H9 (cell line): ENCODE measurements at regions not wholly inside any gene's neighbourhood (a gene's known extent, or its start where the extent isn't known, plus 50 kb on each side); places are given as distances from the start of the nearest gene placed in this dataset.

Source experiments
- DNase-seq: peaks from one replicate; pipeline ENCODE4 v3.0.0-alpha.2; 2017
- H2AFZ ChIP-seq: one replicate; pipeline ENCODE4 v1.6.1; 2013; ENCODE audit warnings: mild to moderate bottlenecking, low read length, control low read depth, moderate library complexity
- H2AK5ac ChIP-seq: 2 replicates; pipeline ENCODE4 v1.6.1; 2013; ENCODE audit warnings: low read length, control low read depth, mixed read lengths; ENCODE audit not compliant: insufficient read length
- H2BK120ac ChIP-seq: one replicate; pipeline ENCODE4 v1.6.1; 2013; ENCODE audit warnings: low read depth, mild to moderate bottlenecking, low read length, control low read depth, inconsistent platforms; ENCODE audit not compliant: poor library complexity, severe bottlenecking
- H2BK12ac ChIP-seq: 2 replicates; pipeline ENCODE4 v1.6.1; 2013; ENCODE audit warnings: low read length, control low read depth, mixed read lengths, low read depth; ENCODE audit not compliant: insufficient read length
- H2BK15ac ChIP-seq: 2 replicates; pipeline ENCODE4 v1.6.1; 2013; ENCODE audit warnings: low read depth, low read length, control low read depth
- H2BK20ac ChIP-seq: one replicate; pipeline ENCODE4 v1.6.1; 2013; ENCODE audit warnings: low read depth, mild to moderate bottlenecking, low read length, control low read depth, inconsistent platforms; ENCODE audit not compliant: poor library complexity, severe bottlenecking
- H2BK5ac ChIP-seq: 2 replicates; pipeline ENCODE4 v1.6.1; 2013; ENCODE audit warnings: low read length, control low read depth, mixed read lengths; ENCODE audit not compliant: insufficient read length
- H3K14ac ChIP-seq: 2 replicates; pipeline ENCODE4 v1.6.1; 2013; ENCODE audit warnings: low read length, control low read depth; ENCODE audit not compliant: insufficient read depth
- H3K18ac ChIP-seq: 2 replicates; pipeline ENCODE4 v1.6.1; 2013; ENCODE audit warnings: low read depth, mild to moderate bottlenecking, mixed read lengths, low read length, control low read depth; ENCODE audit not compliant: insufficient read length
- H3K23ac ChIP-seq: 2 replicates; pipeline ENCODE4 v1.6.1; 2013; ENCODE audit warnings: low read length, control low read depth, mixed read lengths, low read depth; ENCODE audit not compliant: insufficient read length
- H3K23me2 ChIP-seq: 2 replicates; pipeline ENCODE4 v1.6.1; 2013; ENCODE audit warnings: low read depth, mild to moderate bottlenecking, mixed read lengths, low read length, control low read depth; ENCODE audit not compliant: insufficient read length, poor library complexity, severe bottlenecking
- H3K27ac ChIP-seq: 2 replicates; pipeline ENCODE4 v1.5.1; 2013; ENCODE audit warnings: low read length, control low read depth, mixed read lengths, low read depth; ENCODE audit not compliant: insufficient read length
- H3K27me3 ChIP-seq: 2 replicates; pipeline ENCODE4 v1.6.1; 2013; ENCODE audit warnings: low read length, control low read depth, inconsistent platforms; ENCODE audit not compliant: insufficient read depth
- H3K4ac ChIP-seq: 2 replicates; pipeline ENCODE4 v1.6.1; 2013; ENCODE audit warnings: low read depth, mild to moderate bottlenecking, control low read depth, inconsistent platforms, low read length, moderate library complexity
- H3K4me1 ChIP-seq: 2 replicates; pipeline ENCODE4 v1.6.1; 2013; ENCODE audit warnings: low read length, control low read depth, inconsistent platforms; ENCODE audit not compliant: insufficient read depth
- H3K4me2 ChIP-seq: 2 replicates; pipeline ENCODE4 v1.6.1; 2013; ENCODE audit warnings: low read length, control low read depth, mixed read lengths; ENCODE audit not compliant: insufficient read length, insufficient read depth
- H3K56ac ChIP-seq: 2 replicates; pipeline ENCODE4 v1.6.1; 2013; ENCODE audit warnings: low read depth, mild to moderate bottlenecking, mixed read lengths, low read length, control low read depth; ENCODE audit not compliant: insufficient read length
- H3K79me1 ChIP-seq: 2 replicates; pipeline ENCODE4 v1.6.1; 2013; ENCODE audit warnings: low read depth, mild to moderate bottlenecking, moderate library complexity, low read length, control low read depth, inconsistent platforms; ENCODE audit not compliant: insufficient read depth, poor library complexity, severe bottlenecking
- H3K79me2 ChIP-seq: 2 replicates; pipeline ENCODE4 v1.6.1; 2013; ENCODE audit warnings: low read length, control low read depth, inconsistent platforms; ENCODE audit not compliant: insufficient read depth
- H3K9ac ChIP-seq: 2 replicates; pipeline ENCODE4 v1.6.1; 2013; ENCODE audit warnings: low read length, control low read depth, mixed read lengths; ENCODE audit not compliant: insufficient read length; ENCODE audit errors: extremely low read depth
- H3K9me3 ChIP-seq: one replicate; pipeline ENCODE4 v1.6.1; 2013; ENCODE audit warnings: low read depth, low read length, inconsistent platforms; ENCODE audit not compliant: control insufficient read depth
- H3T11ph ChIP-seq: one replicate; pipeline ENCODE4 v1.6.1; 2013; ENCODE audit warnings: mild to moderate bottlenecking, low read length, control low read depth, inconsistent platforms
- H4K20me1 ChIP-seq: one replicate; pipeline ENCODE4 v1.6.1; 2013; ENCODE audit not compliant: control insufficient read depth, insufficient read length, insufficient read depth
- H4K5ac ChIP-seq: 2 replicates; pipeline ENCODE4 v1.6.1; 2013; ENCODE audit warnings: low read depth, mild to moderate bottlenecking, mixed read lengths, low read length, control low read depth; ENCODE audit not compliant: insufficient read length
- H4K8ac ChIP-seq: replicated peaks from 2 replicates; pipeline ENCODE4 v1.6.1; 2013; ENCODE audit warnings: low read length, control low read depth, mixed read lengths, low read depth; ENCODE audit not compliant: insufficient read length
- H4K91ac ChIP-seq: 2 replicates; pipeline ENCODE4 v1.6.1; 2013; ENCODE audit warnings: low read depth, mild to moderate bottlenecking, moderate library complexity, mixed read lengths, low read length, control low read depth; ENCODE audit not compliant: insufficient read length
- H3K27ac Mint-ChIP-seq, 3 experiments: 2 replicates in 2 of 3; 3 replicates in 1 of 3; pipeline ENCODE4 v1.8.0; 2020 to 2021; ENCODE audit warnings: mixed read lengths in 3 of 3, mild to moderate bottlenecking in 1 of 3, moderate library complexity in 1 of 3
- H3K27me3 Mint-ChIP-seq: 2 replicates; pipeline ENCODE4 v1.8.0; 2021; ENCODE audit warnings: low read depth, mild to moderate bottlenecking, moderate library complexity, mixed read lengths
- H3K36me3 Mint-ChIP-seq, 3 experiments: 2 replicates in 2 of 3; 3 replicates in 1 of 3; pipeline ENCODE4 v1.8.0; 2020 to 2021; ENCODE audit warnings: low read depth in 3 of 3, mixed read lengths in 3 of 3; ENCODE audit not compliant: insufficient read depth in 1 of 3
- H3K4me1 Mint-ChIP-seq, 2 experiments: 2 replicates each; pipeline ENCODE4 v1.8.0; 2020; ENCODE audit warnings: mixed read lengths in 2 of 2
- H3K4me3 Mint-ChIP-seq, 2 experiments: 2 replicates in 1 of 2; 3 replicates in 1 of 2; pipeline ENCODE4 v1.8.0; 2020 to 2021; ENCODE audit warnings: mild to moderate bottlenecking in 2 of 2, mixed read lengths in 2 of 2, moderate library complexity in 1 of 2
- H3K9me3 Mint-ChIP-seq, 2 experiments: 2 replicates in 1 of 2; 3 replicates in 1 of 2; pipeline ENCODE4 v1.8.0; 2020; ENCODE audit warnings: mild to moderate bottlenecking in 2 of 2, mixed read lengths in 2 of 2, moderate library complexity in 1 of 2
- CTCF ChIP-seq: fragments of 200-600 bp; sonication (generic); conservative IDR thresholded peaks from 3 replicates; pipeline ENCODE4 v1.8.0; 2021; ENCODE audit warnings: antibody characterized with exemption, mild to moderate bottlenecking
- WGBS: extraction: QIAGEN DNeasy Blood & Tissue Kit; methylation state at CpG from one replicate; pipeline ENCODE4 v1.1.7; 2013; ENCODE audit warnings: missing lambda C conversion rate, low lambda C conversion rate, mixed read lengths; ENCODE audit not compliant: insufficient read length; ENCODE audit errors: extremely low coverage; 5-methylcytosine and 5-hydroxymethylcytosine counted together

GRCh38 chrX:23202326-23202725 is 132.3 kb upstream of the PTCHD1 start:
- no peaks in the 10 kb centered on the region for H3K79me1 ChIP-seq
- no peak overlapping the region for H3K23ac ChIP-seq
- H3K4me1 Mint-ChIP-seq, result peaks cover 14 to 16% of the 10 kb centered on the region in 2 experiments
- H3K18ac ChIP-seq, result no peak overlapping the region
- H3K23me2 ChIP-seq, result no peaks in the 10 kb centered on the region
- H3K4ac ChIP-seq, result no peak overlapping the region
- no peak overlapping the region for H4K5ac ChIP-seq
- H4K8ac ChIP-seq, result no peak overlapping the region
- H3K14ac ChIP-seq, result no peak overlapping the region
- no peak for TF ChIP-seq CTCF
- H3K27me3 Mint-ChIP-seq, result no peaks in the 10 kb centered on the region
- peaks cover 0 to 4% (median 0%) of the 10 kb centered on the region in 3 experiments; a peak in 2 of 7 replicates for H3K36me3 Mint-ChIP-seq
- H2BK120ac ChIP-seq, result no peak overlapping the region
- no peaks in the 10 kb centered on the region for H4K20me1 ChIP-seq
- H3K27me3 ChIP-seq, result no peaks in the 10 kb centered on the region
- no peak overlapping the region for H3T11ph ChIP-seq
- H3K79me2 ChIP-seq, result no peaks in the 10 kb centered on the region
- H4K91ac ChIP-seq, result no peak overlapping the region
- H3K27ac Mint-ChIP-seq, result peak overlapping the region in 1 of 3 experiments; percentile 63; a peak in 1 of 7 replicates
- no peak overlapping the region for H2BK20ac ChIP-seq
- no peak overlapping the region for H3K9ac ChIP-seq
- no peak overlapping the region for H2BK12ac ChIP-seq
- H3K4me3 Mint-ChIP-seq, result no peak overlapping the region
- peaks cover 2% of the 10 kb centered on the region; the same call in 1 of the 2 replicates for H3K4me1 ChIP-seq
- no peak overlapping the region for H2BK5ac ChIP-seq
- no peak overlapping the region for H3K27ac ChIP-seq
- H3K4me2 ChIP-seq, result no peak overlapping the region
- no peak overlapping the region for H3K56ac ChIP-seq
- WGBS, result no CpG with 5 or more reads among the region's 4 CpGs
- H2AK5ac ChIP-seq, result no peak overlapping the region
- no peaks in the 10 kb centered on the region for H3K9me3 ChIP-seq
- H2AFZ ChIP-seq, result no peak overlapping the region
- peaks cover 9 to 31% of the 10 kb centered on the region in 2 experiments for H3K9me3 Mint-ChIP-seq
- no peak for DNase-seq
- no peak overlapping the region for H2BK15ac ChIP-seq
